ENCODE measurements at regions not wholly inside any gene's neighbourhood (a gene's known extent, or its start where the extent isn't known, plus 50 kb on each side); places are given as distances from the start of the nearest gene placed in this dataset.
A peak's percentile ranks its signal among the peaks of the same experiment; 100 is the strongest.

GRCh38 chr2:47300081-47300480 lies 69.0 kb upstream of the EPCAM start:
- TF ChIP-seq MAX (IDR thresholded peaks at IDR 0.05; ENCODE audit: low read depth, low read length) (no peak), CTCF (IDR thresholded peaks at IDR 0.05; ENCODE audit: low read depth, low read length) (no peak), MYC (IDR thresholded peaks at IDR 0.05; ENCODE audit: low read depth, low read length) (no peak), POLR2A (IDR thresholded peaks at IDR 0.05; ENCODE audit: extremely low read depth, insufficient read length) (no peak)
- no peak overlapping the region for H3K4me3 ChIP-seq (ENCODE audit: low read depth, low read length)
- DNase-seq (ENCODE audit: low read depth), result no peak

- TF ChIP-seq CTCF (IDR thresholded peaks at IDR 0.05; ENCODE audit: low read depth, low read length), result no peak
- TF ChIP-seq MYC (IDR thresholded peaks at IDR 0.05; ENCODE audit: low read depth, low read length), result no peak
- no peak for TF ChIP-seq POLR2A (IDR thresholded peaks at IDR 0.05; ENCODE audit: extremely low read depth, insufficient read length)
- no peak overlapping the region for H3K4me3 ChIP-seq (ENCODE audit: low read depth, low read length)
- DNase-seq (ENCODE audit: low read depth), result peak; percentile 38
These were observed 69.6 kb upstream of the EPCAM start for GRCh38 chr2:47299555-47299954.

- no peak for DNase-seq (ENCODE audit: low read depth)
- TF ChIP-seq CTCF (IDR thresholded peaks at IDR 0.05; ENCODE audit: low read depth, low read length) (no peak), POLR2A (IDR thresholded peaks at IDR 0.05; ENCODE audit: extremely low read depth, insufficient read length) (no peak), MYC (IDR thresholded peaks at IDR 0.05; ENCODE audit: low read depth, low read length) (no peak)
These were observed 70.3 kb upstream of the EPCAM start for GRCh38 chr2:47298771-47299170.

GRCh38 chr2:47297767-47298425 lies 71.2 kb upstream of the EPCAM start:
- DNase-seq (ENCODE audit: low read depth), result no peak

More at GRCh38 chr2:47298771-47299170, 70.3 kb upstream of the EPCAM start:
- no peak overlapping the region for H3K4me3 ChIP-seq (ENCODE audit: low read depth, low read length)

GRCh38 chr2:47295981-47296635 lies 73.0 kb upstream of the EPCAM start:
- TF ChIP-seq MAX (IDR thresholded peaks at IDR 0.05; ENCODE audit: low read depth, low read length) (no peak), MYC (IDR thresholded peaks at IDR 0.05; ENCODE audit: low read depth, low read length) (no peak), CTCF (IDR thresholded peaks at IDR 0.05; ENCODE audit: low read depth, low read length) (no peak), POLR2A (IDR thresholded peaks at IDR 0.05; ENCODE audit: extremely low read depth, insufficient read length) (no peak)
- H3K4me3 ChIP-seq (ENCODE audit: low read depth, low read length), result no peak overlapping the region

More at GRCh38 chr2:47297767-47298425, 71.2 kb upstream of the EPCAM start:
- TF ChIP-seq POLR2A (IDR thresholded peaks at IDR 0.05; ENCODE audit: extremely low read depth, insufficient read length) (no peak), MAX (IDR thresholded peaks at IDR 0.05; ENCODE audit: low read depth, low read length) (no peak), CTCF (IDR thresholded peaks at IDR 0.05; ENCODE audit: low read depth, low read length) (no peak), MYC (IDR thresholded peaks at IDR 0.05; ENCODE audit: low read depth, low read length) (no peak)
- no peak overlapping the region for H3K4me3 ChIP-seq (ENCODE audit: low read depth, low read length)

More at GRCh38 chr2:47295981-47296635, 73.0 kb upstream of the EPCAM start:
- DNase-seq (ENCODE audit: low read depth), result no peak

Data from NB4 (cell line).